IPS-18c (cell line): ENCODE measurements at regions not wholly inside any gene's neighbourhood (a gene's known extent, or its start where the extent isn't known, plus 50 kb on each side); places are given as distances from the start of the nearest gene placed in this dataset.

Experiments used
- H3K4me3 ChIP-seq: 2 replicates; pipeline ENCODE4 v1.7.0; 2013; ENCODE audit warnings: low read depth, mild to moderate bottlenecking, low read length, moderate library complexity; ENCODE audit not compliant: insufficient read depth
- H3K9me3 ChIP-seq: one replicate; pipeline ENCODE4 v1.6.1; 2013; ENCODE audit warnings: mild to moderate bottlenecking, low read length, moderate library complexity; ENCODE audit not compliant: control insufficient read depth, insufficient read depth

DNA sequence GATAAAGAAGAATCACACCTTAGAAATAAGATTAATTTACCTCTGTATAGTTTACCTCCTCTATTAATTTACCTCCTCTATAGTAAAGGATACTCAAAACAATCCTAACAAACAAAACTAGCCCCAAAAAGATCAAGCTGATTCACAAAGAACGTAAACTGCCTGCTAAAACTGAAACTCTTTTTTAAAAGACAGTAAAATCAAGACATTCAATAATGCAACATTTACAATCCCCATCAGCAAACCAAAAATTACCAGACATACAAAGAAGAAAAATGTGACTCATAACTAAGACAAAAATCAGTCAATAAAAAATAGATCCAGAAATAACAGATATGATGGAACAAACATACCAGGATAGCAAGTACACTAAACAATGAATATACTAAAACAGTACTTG lies 215.7 kb downstream of the ZEB2 start:
- Histone ChIP-seq H3K9me3 (no peaks in the 10 kb centered on the region), H3K4me3 (no peak overlapping the region)

DNA sequence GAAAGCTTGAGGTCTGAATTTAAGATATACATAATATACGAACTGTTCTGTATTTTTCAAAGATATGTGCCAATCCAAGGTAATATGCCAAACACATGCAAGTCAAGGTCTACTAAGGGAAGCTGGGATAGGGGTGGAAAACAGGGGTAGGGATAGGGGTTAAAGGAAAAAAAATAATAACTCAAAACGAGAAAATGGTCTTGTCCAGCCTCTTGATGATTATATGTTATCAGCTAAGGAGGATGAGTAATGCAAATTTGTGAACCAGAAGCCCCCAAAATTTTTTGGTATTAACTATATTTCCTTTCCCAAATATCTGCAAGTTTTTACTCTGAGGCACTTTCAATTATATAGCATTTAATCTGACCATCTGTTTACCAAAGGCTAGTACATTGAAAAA lies 219.3 kb downstream of the ZEB2 start:
- no peak overlapping the region for H3K4me3 ChIP-seq
- no peaks in the 10 kb centered on the region for H3K9me3 ChIP-seq

DNA sequence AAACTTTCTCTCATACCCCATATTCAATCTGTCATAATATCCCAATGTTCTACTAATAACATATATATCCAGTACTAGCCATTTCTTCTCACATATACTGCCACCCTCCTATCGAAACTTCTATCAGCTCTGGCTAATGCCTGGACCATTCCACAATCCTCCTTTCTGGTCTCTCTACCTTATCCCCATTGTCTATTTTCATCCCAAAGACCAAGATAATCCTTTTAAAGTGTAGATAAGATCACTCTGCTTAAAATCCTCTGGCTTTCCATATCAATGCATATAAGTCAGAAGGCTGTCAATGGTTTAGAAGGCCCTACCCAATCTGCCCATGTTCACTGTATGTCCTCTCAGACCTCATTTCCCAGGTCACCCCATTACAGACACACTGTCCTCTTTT lies 229.6 kb downstream of the ZEB2 start:
- no peaks in the 10 kb centered on the region for H3K9me3 ChIP-seq
- H3K4me3 ChIP-seq: no peak overlapping the region

DNA sequence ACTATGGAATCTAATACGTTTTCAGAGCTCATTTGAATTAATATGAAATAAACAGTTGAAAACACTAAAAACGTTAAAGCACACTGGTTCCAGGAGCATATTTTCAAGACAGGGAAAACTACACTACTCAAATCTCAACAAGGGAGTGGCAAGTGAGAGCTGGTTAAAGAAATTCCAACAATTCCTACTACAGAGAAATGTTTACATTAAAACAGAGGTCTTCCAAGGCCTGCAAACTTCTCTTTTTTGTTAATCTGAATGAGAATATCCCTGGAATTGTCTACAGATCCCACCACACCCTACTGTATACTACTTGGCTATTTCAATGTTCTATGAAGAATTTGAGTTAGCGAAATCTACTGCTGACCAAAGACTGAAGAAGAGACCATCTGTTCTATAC lies 231.5 kb downstream of the ZEB2 start:
- Histone ChIP-seq H3K4me3 (no peak overlapping the region), H3K9me3 (no peaks in the 10 kb centered on the region)

DNA sequence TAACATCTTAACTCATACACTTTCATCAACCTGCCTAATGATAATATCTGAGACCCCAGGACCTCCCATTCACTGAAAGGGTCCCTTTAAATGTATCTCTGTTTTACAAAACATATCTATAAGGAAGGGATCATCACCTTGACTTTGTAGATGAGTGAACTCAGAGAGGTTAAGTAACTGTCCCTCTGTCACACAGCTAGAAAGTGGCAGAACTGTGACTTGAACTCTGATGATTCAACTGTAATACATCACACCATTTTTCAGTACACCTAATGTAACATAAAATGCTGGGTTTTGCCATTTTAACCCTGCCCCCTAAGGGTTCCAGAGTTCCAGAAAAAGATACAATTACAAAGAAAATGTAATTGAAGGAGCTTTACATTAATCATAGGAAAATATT lies 234.6 kb downstream of the ZEB2 start:
- Histone ChIP-seq H3K4me3 (no peak overlapping the region), H3K9me3 (no peaks in the 10 kb centered on the region)

DNA sequence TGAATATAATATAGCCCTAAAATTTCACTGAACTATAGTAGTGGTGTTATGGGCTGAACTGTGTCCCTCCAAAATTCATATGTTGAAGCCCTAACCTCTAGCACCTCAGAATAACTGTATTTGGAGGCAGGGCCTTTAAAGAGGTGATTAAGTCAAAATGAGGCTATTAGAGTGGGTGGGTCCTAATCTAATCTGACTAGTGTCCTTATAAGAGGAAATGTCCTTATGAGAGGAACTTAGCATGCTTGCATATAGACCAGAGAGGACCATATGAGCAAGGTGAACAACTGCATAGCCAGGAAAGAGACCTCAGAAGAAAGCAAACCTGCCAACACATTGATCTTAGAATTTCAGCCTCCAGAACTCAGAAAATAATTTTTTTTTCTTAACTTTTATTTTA lies 238.4 kb downstream of the ZEB2 start:
- Histone ChIP-seq H3K9me3 (no peaks in the 10 kb centered on the region), H3K4me3 (no peak overlapping the region)

DNA sequence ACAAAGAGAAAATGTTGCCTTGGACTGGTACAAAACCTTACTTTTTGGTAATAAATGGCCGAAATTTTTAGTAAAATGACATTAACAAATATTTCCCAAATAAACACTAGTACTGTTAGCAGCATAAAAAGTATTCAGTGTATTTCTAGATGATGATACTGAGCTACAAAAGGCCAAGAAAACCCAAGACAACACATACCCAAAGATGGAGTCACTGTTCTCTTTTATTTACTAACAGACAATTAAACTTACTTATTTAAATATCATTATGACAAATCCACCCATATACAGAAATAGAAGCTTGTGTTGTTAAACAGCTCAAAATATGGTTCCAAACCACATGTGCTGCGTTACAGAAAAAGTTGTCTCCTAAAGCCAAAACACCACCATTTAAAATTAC lies 239.9 kb downstream of the ZEB2 start:
- Histone ChIP-seq H3K9me3 (no peaks in the 10 kb centered on the region), H3K4me3 (no peak overlapping the region)

DNA sequence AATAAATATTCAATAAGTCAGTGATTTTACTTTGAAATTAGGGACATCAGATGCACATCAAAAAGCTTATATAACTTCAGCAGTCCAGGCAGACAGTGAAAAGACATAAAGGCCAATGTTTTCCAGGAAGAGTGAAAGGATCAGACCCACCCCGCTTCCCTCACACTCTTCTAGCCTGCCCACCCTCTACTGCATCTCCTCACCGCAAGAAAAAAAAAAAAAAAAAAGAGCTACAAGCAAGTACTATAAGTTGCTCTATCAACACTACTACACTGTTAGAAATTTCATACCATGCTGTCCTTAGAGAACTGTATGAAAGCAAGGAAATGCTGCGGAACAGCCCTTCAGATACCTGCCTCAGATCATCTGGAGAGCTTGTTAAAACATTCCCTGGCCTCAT lies 240.8 kb downstream of the ZEB2 start:
- Histone ChIP-seq H3K9me3 (no peaks in the 10 kb centered on the region), H3K4me3 (no peak overlapping the region)

DNA sequence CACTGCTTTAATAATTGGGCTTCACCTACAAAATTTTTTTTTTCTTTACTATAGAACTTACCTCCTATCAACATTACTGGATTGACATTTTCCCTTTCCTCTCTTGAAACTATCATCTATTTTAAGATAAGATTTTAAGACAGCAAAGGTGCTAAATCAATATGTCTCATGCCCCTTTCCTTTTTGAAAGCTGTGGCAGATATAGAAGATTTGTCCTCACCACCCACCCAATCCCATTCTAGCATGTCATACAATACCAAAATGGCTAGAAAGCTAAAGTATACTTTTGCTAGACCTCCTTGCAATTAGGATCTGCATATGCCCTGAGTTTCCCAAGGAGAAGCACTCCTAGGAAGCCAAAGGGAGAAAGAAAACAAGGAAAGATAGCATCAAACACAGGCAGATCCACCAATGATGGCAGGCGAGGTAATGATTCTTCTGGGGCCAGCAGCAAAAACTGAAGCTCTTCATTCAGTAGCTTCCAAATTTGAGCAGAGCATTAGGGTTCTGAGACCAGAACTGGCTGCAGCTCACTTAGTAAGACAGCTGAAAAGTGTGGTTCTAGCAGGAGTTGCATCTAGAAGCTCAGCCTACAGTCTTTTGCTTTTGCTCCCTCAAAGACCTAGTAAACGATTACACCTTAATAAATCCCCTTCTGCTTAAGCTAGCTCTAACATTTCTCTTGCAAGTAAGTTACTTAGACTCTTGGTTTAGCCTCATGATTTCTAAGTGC lies 242.1 kb downstream of the ZEB2 start:
- Histone ChIP-seq H3K9me3 (no peaks in the 10 kb centered on the region), H3K4me3 (no peak overlapping the region)

DNA sequence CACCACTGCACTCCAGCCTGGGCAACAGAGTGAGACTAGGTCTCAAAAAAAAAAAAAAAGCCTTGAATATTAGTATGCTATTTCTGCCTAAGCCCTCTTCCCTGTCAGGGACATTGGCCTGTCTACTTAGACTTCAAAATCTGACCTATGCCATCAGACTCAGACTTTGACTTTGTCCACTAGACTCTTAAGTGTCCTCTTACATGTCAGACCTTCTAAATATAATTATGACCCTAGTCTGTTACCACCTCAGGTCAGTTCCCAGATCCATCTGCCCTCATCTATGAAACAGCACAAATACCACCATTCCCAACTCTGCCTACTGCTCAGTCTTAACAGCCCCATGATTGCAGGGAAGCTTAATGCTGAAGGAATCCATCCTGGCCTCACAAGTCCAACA lies 244.6 kb downstream of the ZEB2 start:
- Histone ChIP-seq H3K9me3 (no peaks in the 10 kb centered on the region), H3K4me3 (no peak overlapping the region)

DNA sequence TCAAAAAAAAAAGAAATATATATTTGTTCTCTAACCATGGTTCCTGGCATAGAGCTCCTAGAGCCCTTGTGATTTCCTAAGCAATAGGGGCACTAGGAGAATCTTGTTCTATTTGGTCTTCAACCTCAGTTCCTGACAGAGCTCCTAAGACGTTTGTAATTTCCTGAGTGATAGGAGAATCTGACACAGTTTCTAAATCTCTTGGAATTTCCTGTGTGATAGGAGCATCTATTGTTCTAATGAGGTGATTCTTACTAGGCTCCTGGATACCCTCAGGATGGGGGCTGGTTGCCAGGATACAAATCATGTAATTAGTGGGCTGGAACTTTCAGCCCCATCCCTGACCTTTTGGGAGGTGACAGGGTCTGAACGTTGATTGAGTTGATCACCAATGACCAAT lies 245.8 kb downstream of the ZEB2 start:
- no peaks in the 10 kb centered on the region for H3K9me3 ChIP-seq
- no peak overlapping the region for H3K4me3 ChIP-seq

DNA sequence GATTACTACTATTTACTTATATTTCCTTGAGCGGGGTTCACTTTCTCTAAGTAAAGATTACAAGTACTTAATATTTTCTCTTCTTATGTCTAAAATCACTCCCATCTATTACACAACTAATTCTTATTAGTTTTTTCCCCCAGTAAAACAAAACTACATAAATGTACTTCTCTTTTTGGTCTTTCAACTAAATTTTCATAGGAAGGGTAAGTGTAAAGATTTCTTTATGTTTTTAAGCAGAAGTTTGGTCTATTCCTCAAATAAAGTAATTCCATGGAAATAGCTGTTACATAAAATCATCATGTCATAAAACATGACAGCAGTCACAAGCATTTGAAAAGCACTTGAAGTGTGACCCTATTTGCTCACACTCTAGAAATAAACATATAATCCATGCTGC lies 249.0 kb downstream of the ZEB2 start:
- H3K4me3 ChIP-seq: no peak overlapping the region

DNA sequence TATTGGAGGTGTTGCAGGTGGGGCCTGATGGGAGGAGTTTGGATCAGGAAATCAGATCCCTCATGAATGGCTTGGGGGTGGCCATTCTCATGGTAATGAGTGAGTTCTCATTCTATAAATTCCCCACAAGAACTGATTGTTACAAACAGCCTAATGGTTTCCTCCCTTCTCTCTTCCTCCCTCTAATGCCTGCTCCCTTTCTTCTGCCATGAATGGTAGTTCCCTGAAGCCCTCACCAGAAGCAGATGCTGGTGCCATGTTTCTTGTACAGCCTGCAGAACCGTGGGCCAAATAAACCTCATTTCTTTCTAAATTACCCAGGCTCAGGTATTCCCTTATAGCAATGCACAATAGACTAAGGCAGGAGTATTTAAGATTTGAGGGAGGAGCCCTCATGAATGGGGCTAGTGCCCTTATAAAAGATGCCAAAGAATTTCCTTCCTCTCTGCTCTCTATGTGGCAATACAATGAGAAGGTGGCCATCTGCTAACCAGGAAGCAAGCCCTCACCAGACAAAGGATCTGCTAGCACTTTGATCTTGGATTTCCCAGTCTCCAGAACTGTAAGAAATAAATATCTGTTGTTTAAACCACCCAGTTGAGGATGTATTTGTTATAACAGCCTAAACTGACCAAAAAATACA lies 251.8 kb downstream of the ZEB2 start:
- H3K4me3 ChIP-seq: peak overlapping the region; percentile 10; the same call in 1 of the 2 replicates
- H3K9me3 ChIP-seq: no peaks in the 10 kb centered on the region

More for the DNA sequence above, 249.0 kb downstream of the ZEB2 start:
- H3K9me3 ChIP-seq: no peaks in the 10 kb centered on the region

DNA sequence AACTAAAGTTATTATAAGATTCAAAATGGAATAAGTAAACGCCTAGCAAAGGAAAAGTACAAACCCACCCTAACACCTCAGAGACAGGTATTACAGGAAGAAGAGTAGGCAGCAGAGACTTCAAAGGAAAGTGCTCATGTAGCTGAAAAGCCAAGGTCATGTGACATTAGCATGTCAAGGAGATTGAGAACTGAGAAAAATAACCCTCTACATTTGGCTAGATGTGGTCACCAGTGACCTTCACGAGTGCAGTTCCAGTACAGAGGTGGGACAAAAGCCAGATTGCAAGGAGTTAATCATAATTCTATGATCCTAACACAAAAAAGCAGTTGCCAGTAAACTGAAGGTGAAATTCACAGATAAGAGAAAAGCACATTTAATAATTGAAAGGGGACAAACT lies 252.7 kb downstream of the ZEB2 start:
- Histone ChIP-seq H3K4me3 (no peak overlapping the region), H3K9me3 (no peaks in the 10 kb centered on the region)

DNA sequence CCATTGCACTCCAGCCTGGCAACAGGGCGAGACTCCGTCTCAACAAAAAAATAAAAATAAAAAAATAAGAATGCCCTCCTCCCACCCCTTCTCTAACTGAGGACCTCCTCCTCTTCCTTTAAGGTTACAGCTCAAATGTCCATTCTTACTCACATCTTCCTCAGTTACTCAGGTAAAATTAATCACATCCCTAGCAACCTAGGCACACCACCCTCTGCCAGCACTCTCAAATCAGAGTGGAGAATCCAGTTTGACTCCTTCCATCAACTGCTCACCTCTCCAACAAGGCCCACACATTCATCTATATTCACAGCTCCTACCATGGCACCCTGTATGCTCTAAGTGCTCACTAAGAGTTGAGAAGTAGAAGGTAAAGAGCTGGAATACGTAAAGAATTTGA lies 254.3 kb downstream of the ZEB2 start:
- H3K9me3 ChIP-seq: no peaks in the 10 kb centered on the region
- no peak overlapping the region for H3K4me3 ChIP-seq

DNA sequence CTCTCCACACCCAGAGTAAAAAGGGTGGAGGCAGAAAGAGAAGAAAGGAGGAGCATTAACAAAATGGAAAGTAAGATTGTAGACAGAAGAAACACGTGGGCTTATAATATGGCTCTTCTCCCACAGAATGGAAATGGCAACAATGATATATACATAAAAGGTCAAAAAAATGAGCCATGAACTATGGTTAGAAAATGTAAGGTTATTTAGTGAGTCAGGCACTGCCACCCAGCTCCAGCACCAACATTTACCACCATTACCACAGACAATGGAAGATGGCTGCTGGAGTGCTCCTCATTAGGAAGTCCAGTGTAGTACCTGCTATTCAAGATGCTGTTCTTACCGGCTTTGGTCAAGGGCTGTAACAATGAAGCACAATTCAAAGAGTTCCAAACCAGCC lies 258.0 kb downstream of the ZEB2 start:
- Histone ChIP-seq H3K9me3 (peaks cover 2% of the 10 kb centered on the region), H3K4me3 (no peak overlapping the region)

DNA sequence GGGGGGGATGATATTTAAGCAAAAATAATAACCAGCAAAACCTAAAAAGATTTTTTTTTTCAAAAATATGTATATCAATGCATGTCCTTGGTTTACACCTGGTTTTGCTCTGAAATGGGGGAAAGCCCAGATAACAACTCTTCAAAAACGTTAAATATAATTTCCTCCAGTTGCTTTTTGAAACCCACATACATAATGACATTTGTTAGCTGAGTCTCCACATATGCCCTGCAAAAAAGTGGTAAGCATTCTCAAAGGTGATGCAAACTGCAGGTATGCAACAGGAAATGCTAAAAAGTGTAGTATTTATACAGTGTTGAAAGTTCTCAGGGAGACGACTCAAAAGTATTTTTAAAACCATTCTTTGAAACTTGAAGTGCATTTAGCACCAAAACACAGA lies 258.6 kb downstream of the ZEB2 start:
- Histone ChIP-seq H3K9me3 (peaks cover 5% of the 10 kb centered on the region), H3K4me3 (no peak overlapping the region)

DNA sequence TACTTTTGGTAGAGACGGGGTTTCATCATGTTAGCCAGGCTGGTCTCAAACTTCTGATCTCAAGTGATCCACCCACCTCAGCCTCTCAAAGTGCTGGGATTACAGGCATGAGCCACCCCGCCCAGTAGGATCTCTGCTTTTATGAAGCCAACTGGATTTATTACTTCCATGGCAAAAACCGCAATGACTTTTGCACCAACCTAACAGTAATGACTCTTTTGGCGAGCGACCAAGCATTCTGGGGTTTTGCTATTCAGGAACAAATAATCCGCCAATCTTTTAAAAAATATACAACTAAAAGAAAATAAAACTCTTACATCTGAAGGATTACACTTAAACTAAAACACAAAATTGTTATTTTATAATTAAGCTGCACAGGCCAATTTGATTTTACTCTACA lies 260.6 kb downstream of the ZEB2 start:
- H3K4me3 ChIP-seq: no peak overlapping the region

DNA sequence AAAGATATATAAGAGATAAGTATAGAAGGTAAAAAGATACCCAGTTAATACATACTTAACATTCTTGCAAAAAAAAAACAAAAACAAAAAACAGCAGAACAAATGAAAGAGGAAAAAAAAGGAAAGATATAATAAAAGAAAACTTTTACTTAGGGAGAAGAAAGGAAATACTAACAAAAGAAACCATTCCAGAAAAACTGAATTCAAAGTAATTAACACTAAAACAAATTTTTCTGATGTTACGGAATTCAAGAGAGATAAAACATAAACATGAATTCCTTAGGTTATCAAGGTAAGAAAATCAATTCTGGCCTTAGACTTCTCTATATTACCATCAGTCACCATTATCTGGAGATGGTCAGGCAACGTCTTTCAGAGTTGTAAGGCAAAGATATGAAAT lies 261.8 kb downstream of the ZEB2 start:
- Histone ChIP-seq H3K4me3 (no peak overlapping the region), H3K9me3 (peaks cover 12% of the 10 kb centered on the region)

More for the DNA sequence above, 260.6 kb downstream of the ZEB2 start:
- H3K9me3 ChIP-seq: peaks cover 12% of the 10 kb centered on the region
